ENCODE measurements at regions not wholly inside any gene's neighbourhood (a gene's known extent, or its start where the extent isn't known, plus 50 kb on each side); places are given as distances from the start of the nearest gene placed in this dataset.
A peak's percentile ranks its signal among the peaks of the same experiment; 100 is the strongest.

DNA sequence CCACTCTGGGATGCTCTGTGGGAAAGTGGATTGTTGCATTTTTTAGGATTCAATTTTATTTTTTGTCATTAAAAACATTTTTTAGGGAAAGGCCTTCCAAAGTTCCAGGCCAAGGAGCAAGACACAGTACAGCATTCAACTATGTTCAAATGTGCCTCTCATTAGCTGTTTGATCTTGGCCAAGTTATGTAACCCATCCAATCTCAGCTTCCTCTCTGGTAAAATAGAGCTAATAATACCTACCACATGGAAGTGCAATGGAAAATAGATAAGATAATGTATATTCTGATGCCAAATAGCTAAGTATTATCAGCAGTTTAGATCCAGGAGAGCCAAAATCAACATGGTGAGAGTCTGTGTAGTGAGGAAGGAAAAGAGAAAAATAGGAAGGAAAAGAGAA lies 220.3 kb upstream of the SESN3 start:
- H3K79me2 ChIP-seq (ENCODE audit: control insufficient read depth, insufficient read depth, low read length) = no peaks in the 10 kb centered on the region
- no peaks in the 10 kb centered on the region for H4K20me1 ChIP-seq (ENCODE audit: control insufficient read depth, extremely low read depth, insufficient read depth, low read length)
- no peaks in the 10 kb centered on the region for H3K4me1 ChIP-seq (ENCODE audit: control insufficient read depth, extremely low read depth, insufficient read depth, low read length)
- H3K4me3 ChIP-seq (replicated peaks in 1 of 4; ENCODE audit: control extremely low read depth in 1 of 4, insufficient read depth in 1 of 4, low read depth in 3 of 4, low read length in 4 of 4) = no peak overlapping the region
- no peak overlapping the region for H3K9ac ChIP-seq (ENCODE audit: insufficient read depth, low read length)
- TF ChIP-seq, protein P1, sequence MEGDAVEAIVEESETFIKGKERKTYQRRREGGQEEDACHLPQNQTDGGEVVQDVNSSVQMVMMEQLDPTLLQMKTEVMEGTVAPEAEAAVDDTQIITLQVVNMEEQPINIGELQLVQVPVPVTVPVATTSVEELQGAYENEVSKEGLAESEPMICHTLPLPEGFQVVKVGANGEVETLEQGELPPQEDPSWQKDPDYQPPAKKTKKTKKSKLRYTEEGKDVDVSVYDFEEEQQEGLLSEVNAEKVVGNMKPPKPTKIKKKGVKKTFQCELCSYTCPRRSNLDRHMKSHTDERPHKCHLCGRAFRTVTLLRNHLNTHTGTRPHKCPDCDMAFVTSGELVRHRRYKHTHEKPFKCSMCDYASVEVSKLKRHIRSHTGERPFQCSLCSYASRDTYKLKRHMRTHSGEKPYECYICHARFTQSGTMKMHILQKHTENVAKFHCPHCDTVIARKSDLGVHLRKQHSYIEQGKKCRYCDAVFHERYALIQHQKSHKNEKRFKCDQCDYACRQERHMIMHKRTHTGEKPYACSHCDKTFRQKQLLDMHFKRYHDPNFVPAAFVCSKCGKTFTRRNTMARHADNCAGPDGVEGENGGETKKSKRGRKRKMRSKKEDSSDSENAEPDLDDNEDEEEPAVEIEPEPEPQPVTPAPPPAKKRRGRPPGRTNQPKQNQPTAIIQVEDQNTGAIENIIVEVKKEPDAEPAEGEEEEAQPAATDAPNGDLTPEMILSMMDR (conservative IDR thresholded peaks at IDR 0.05 in 1 of 2, IDR thresholded peaks at IDR 0.05 in 1 of 2; ENCODE audit: low read depth in 1 of 2, low read length in 2 of 2) = no peak
- TF ChIP-seq EZH2 (IDR thresholded peaks at IDR 0.05; ENCODE audit: low read length, missing control alignments) = no peak
- peak in 1 of 2 donors; percentile 39 for DNase-seq (ENCODE audit: low read depth in 2 of 2)
- no peaks in the 10 kb centered on the region for H3K36me3 ChIP-seq (ENCODE audit: control insufficient read depth, insufficient read depth, low read length)
- no peaks in the 10 kb centered on the region for H3K27me3 ChIP-seq (ENCODE audit: control insufficient read depth, insufficient read depth, low read length)
- no peaks in the 10 kb centered on the region for H3K9me3 ChIP-seq (ENCODE audit: control insufficient read depth, insufficient read depth, low read depth, low read length)
- no peak overlapping the region for H2AFZ ChIP-seq (ENCODE audit: low read length)
- H3K4me2 ChIP-seq (ENCODE audit: extremely low read depth, insufficient read depth, low read length) = no peak overlapping the region
- H3K27ac ChIP-seq (ENCODE audit: insufficient read depth, low read length) = no peak overlapping the region

DNA sequence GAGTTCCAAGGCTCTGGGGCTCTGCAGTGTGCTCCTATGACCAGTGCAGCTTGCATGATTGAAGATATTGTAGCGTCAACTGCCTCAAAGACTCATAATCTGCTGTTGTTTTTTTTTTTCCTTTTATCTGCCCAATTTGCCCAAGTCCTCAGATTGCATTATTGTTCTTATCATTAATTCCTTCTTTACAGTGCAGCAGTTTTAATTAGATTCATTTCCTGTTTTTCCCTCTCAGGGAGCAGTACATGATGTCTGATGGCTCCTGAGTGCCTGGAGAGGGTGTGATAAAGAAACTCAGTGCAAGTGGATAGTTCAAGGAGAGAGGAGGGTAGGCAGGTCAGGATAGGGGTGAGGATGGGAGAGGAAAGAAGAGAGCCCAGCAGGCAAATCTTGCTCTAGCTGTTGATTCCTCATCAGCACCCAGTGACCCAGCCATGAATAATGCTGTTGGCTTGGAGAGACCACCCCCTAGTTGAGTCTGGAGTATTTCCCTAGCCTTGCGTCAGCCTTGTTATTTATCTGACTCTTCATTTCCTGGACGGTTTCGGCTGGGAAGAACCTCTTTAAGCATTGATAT lies 219.6 kb upstream of the SESN3 start:
- DNase-seq (ENCODE audit: low read depth in 2 of 2) = peak; percentile 60 to 67
- Histone ChIP-seq H3K9me3 (ENCODE audit: control insufficient read depth, insufficient read depth, low read depth, low read length) (no peaks in the 10 kb centered on the region), H3K36me3 (ENCODE audit: control insufficient read depth, insufficient read depth, low read length) (no peaks in the 10 kb centered on the region), H3K4me3 (replicated peaks in 1 of 4; ENCODE audit: control extremely low read depth in 1 of 4, insufficient read depth in 1 of 4, low read depth in 3 of 4, low read length in 4 of 4) (no peak overlapping the region), H3K9ac (ENCODE audit: insufficient read depth, low read length) (no peak overlapping the region), H3K27ac (ENCODE audit: insufficient read depth, low read length) (no peak overlapping the region), H3K27me3 (ENCODE audit: control insufficient read depth, insufficient read depth, low read length) (no peaks in the 10 kb centered on the region), H3K79me2 (ENCODE audit: control insufficient read depth, insufficient read depth, low read length) (no peaks in the 10 kb centered on the region), H2AFZ (ENCODE audit: low read length) (no peak overlapping the region), H4K20me1 (ENCODE audit: control insufficient read depth, extremely low read depth, insufficient read depth, low read length) (no peaks in the 10 kb centered on the region), H3K4me2 (ENCODE audit: extremely low read depth, insufficient read depth, low read length) (no peak overlapping the region), H3K4me1 (ENCODE audit: control insufficient read depth, extremely low read depth, insufficient read depth, low read length) (no peaks in the 10 kb centered on the region)
- no peak for TF ChIP-seq EZH2 (IDR thresholded peaks at IDR 0.05; ENCODE audit: low read length, missing control alignments)
- TF ChIP-seq, protein P1 (conservative IDR thresholded peaks at IDR 0.05 in 1 of 2, IDR thresholded peaks at IDR 0.05 in 1 of 2; ENCODE audit: low read depth in 1 of 2, low read length in 2 of 2) = no peak

DNA sequence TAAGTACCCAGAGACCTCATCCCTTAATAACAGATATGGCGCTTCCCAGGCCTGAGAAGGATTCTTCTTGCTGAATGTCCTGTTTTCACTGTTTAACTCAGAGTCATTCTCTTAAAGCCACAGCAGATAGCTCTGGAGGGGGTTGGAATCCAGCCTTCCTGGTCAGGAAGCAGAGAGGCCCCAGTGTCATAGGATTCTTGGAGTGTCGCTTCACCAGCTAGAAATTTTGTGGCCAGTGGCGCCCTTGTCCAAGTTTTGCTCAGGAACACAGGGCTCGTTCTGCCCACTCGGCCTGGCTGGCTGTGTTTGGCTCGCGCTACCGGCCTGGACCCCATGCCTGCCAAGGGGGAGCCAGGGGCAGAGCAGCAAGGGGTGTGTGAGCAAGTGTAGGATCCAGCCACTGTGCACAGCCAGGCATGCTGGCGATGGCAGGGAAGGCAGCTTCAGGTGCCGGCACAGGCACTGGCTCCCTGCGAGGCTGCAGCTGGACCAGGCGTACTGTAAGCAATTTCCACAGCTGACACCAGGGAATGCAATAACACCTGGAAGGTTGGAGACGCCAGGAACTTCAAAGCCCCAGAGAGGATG lies 214.8 kb upstream of the SESN3 start:
- Histone ChIP-seq H3K9me3 (ENCODE audit: control insufficient read depth, insufficient read depth, low read depth, low read length) (no peaks in the 10 kb centered on the region), H3K36me3 (ENCODE audit: control insufficient read depth, insufficient read depth, low read length) (no peaks in the 10 kb centered on the region), H2AFZ (ENCODE audit: low read length) (no peak overlapping the region), H3K4me3 (replicated peaks in 1 of 4; ENCODE audit: control extremely low read depth in 1 of 4, insufficient read depth in 1 of 4, low read depth in 3 of 4, low read length in 4 of 4) (no peak overlapping the region), H3K4me2 (ENCODE audit: extremely low read depth, insufficient read depth, low read length) (no peak overlapping the region), H3K9ac (ENCODE audit: insufficient read depth, low read length) (no peak overlapping the region), H3K4me1 (ENCODE audit: control insufficient read depth, extremely low read depth, insufficient read depth, low read length) (no peaks in the 10 kb centered on the region), H3K27ac (ENCODE audit: insufficient read depth, low read length) (no peak overlapping the region), H4K20me1 (ENCODE audit: control insufficient read depth, extremely low read depth, insufficient read depth, low read length) (no peaks in the 10 kb centered on the region), H3K27me3 (ENCODE audit: control insufficient read depth, insufficient read depth, low read length) (no peaks in the 10 kb centered on the region), H3K79me2 (ENCODE audit: control insufficient read depth, insufficient read depth, low read length) (no peaks in the 10 kb centered on the region)
- TF ChIP-seq EZH2 (IDR thresholded peaks at IDR 0.05; ENCODE audit: low read length, missing control alignments) = no peak
- TF ChIP-seq, protein P1 (conservative IDR thresholded peaks at IDR 0.05 in 1 of 2, IDR thresholded peaks at IDR 0.05 in 1 of 2; ENCODE audit: low read depth in 1 of 2, low read length in 2 of 2) = no peak
- peak in 1 of 2 donors; percentile 2 for DNase-seq (ENCODE audit: low read depth in 2 of 2)
